DMS53 treated with DMSO at 0.1 percent for 48 hours (cell line): ENCODE measurements at regions not wholly inside any gene's neighbourhood (a gene's known extent, or its start where the extent isn't known, plus 50 kb on each side); places are given as distances from the start of the nearest gene placed in this dataset.
"Not testable (repeated sequence)": the region's sequence is repeated elsewhere in the genome, so short reads cannot be mapped to it uniquely, and the experiment has no call there.

ENCODE experiments used
- DNase-seq: peaks from one replicate; lab custom pipeline; 2025; ENCODE audit not compliant: unreplicated experiment; lab: John Stamatoyannopoulos, UW

DNA sequence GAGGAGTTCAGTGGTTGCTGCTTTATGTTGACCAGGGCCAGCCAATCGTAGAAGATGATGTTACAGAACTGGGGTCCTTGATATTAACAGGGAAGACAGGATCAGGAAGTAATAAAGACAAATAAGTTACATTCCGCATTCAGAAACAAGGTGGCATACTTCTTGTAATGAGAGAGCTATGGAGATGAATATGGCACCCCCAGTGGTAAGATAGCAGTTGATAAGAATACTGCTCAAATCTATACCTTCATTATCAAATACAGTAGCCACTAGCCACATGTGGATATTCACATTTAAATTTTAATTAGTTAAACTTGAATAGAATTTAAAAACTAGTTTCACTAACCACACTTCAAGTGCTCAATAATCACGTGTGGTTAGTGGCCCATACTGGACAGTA lies 290.4 kb upstream of the RBMS1 start:
- DNase-seq, result no peak

DNA sequence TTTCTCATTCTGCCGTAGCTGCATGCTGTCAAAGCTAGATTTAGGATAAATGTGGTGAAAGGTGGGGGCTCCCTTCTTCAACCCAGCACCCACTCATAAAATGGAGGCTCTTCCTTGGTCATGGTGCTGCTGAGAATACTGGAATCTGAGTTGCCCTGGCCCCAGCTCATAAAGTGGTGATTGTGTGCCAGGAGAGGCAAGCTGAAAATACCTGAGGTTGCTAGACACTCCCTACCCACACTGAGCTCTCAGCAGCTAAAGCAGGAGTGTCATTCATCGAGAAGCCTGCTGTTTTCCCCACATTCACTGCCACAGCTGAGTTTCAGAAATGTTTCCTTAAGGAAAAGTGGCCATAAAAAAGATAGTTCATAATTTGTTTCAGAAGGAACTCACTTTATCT lies 297.1 kb upstream of the RBMS1 start:
- DNase-seq, result no peak

DNA sequence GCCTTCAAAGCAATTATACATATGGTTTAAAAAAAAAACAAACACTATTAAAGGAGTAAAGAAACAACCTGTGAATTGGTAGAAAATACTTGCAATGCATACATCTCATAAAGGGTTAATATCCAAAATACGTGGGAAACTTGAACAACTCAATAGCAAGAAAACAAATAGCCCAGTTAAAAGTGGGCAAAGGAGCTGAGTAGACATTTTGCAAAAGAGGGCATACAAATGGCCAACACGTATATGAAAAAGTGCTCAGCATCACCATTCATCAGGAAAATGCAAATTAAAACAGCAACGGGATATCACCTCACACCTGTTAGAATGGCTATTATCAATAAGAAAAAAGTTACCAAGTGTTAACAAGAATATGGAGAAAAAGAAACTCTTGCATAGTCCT lies 298.3 kb upstream of the RBMS1 start:
- no peak for DNase-seq

DNA sequence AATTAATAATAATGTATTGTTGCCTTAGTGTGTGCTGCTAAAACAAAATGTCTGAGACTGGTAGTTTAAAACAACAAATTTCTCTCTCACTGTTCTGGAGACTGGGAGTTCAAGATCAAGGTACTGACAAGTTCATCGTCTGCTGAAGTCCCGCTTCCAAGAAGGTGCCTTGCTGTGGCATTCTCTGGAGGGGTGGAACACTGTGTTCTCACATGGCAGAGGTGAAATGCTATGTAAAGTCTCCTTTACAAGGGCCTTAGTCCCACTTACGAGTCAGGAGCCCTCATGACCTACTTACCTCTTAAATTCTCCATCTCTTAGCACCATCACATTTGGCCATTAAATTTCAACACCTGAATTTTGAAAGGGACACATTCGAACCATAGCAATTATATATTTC lies 299.2 kb upstream of the RBMS1 start:
- no peak for DNase-seq

DNA sequence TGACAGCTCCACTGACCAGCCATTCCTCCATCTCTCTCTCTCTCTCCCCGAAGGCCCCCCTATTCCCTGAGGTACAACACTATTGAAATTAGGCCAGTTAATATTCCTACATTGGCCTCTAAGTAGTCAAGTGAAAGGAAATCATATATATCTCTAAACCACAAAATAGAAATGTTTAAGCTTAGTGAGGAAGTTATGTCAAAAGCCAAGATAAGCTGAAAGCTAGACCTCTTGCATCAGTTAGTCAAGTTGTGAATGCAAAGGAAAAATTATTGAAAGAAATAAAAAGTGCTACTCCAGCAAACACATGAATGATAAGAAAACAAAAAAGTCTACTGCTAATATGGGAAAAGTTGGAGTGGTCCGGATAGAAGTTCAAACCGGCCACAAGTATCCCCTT lies 301.3 kb upstream of the RBMS1 start:
- DNase-seq, result no peak

DNA sequence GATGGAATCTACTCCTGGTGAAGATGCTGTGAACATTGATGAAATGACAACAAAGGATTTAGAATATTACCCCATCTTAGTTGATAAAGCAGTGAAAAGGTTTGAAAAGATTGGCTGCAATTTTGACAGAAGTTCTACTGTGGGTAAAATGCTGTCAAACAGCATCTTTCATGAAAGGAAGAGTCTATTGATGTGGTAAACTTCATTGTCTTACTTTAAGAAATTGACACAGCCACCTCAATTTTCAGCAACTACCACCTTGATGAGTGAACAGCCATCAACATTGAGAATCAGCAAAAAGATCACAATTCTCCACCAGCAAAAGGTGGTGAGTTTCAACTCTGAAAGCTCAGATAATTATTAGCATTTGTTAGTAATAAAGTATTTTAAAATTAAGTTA lies 310.3 kb upstream of the RBMS1 start:
- DNase-seq, result no peak

DNA sequence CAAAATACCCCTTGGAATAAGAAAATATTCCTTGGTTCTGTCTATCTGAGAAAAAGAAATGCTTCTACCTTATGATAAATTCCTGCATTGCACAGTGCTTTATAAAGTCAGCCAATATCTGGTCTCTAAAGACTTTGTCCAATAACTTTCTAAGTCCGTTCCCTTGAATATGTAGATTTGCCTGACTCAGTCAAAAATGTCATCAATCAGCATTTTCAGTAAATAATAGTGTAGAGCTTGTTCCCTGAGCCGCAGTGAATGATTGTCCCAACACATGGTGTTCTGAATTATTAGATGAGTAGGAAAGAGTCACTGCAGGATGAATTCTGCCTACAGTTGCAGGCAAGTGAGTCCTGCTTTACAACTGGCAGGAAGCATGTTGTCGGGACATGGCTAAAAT lies 316.8 kb upstream of the RBMS1 start:
- no peak for DNase-seq

DNA sequence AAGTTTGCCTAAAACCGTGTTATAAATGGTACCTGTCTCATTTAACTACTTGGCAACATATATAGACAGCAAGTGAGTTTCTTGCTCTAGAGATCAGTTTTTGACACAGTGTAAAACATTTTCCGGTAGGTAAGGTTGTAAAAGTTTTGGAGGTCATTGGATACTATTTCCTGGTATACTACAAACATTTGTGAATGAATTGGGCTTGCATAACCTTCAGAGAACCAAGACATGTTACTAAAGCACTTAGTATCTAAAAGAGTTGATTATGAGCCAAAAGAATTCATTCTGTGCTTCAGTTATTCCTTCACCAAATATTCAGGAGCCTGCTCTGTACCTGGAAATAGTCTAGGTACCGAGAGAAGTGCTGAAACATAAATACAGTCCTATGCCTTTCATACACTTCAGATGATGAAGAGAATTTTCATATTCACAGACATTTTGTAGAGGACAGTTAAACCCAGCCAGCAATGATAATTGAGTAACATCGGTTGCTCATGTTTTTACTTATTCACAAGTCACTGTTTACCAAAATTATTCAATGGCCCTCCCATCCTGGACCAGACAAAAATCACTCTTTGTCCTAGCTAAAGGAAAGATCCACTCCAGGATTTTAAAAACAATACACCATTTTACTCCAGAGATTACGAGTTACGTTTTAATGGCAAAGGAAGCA lies 319.4 kb upstream of the RBMS1 start:
- DNase-seq, result no peak

DNA sequence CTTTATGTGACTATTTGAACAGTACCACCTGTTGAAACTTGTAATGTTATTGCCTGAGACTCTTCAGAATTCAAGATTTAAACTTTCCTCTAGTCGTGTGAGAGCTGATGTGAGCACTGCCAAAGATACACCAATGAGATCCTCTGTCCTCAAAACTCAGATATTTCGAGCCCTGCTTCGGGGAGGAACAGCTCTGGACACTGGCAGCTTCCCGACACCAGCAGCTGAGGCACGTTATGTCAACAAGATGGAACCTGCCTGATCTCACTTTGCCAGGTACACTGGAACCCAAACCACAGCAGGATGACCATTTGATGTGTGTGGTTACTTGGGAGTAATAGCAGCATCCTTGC lies 319.9 kb upstream of the RBMS1 start:
- no peak for DNase-seq

DNA sequence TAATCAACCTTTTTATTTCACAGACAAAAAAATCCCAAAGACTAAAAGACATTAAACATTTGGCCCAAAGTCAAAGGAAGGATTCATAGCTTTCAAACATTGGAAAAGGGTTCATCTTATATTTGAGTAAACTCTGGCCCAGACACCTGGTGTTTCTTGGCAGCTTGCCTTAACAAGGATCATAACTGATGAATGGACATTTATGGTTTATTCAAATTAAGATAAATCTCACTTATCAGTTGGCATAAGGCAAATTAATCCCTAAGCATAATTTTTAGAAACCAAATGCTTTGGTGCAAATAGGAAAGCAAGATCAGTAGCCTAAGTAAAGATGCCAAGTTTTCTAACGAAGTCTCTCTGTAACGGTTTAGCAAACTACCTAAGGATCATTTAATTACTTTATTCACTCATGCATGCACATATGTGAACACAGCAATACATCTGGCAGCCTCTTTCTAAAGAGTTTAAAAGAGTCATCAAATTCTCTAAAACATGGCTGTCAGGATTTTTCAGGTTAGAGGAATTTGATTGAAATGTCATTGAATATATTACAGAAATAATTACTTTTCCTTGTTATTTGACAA lies 323.4 kb upstream of the RBMS1 start:
- no peak for DNase-seq

DNA sequence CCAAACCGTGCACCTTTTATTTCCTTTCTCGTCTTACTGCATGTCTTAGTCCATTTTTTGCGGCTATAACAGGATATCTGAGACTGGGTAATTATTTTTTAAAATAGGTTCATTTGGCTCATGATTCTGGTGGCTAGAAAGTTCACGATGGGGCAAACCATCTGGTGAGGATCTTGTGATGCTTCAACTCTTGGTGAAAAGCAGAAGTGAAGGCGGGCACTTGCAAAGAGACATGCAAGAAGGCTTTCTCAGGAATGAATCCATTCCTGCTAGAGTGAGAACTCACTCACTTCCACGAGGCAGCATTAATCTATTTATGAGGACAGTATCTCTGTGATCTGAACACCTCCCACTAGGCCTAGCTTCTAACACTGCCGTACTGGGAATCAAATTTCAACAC lies 327.1 kb upstream of the RBMS1 start:
- DNase-seq, result no peak

DNA sequence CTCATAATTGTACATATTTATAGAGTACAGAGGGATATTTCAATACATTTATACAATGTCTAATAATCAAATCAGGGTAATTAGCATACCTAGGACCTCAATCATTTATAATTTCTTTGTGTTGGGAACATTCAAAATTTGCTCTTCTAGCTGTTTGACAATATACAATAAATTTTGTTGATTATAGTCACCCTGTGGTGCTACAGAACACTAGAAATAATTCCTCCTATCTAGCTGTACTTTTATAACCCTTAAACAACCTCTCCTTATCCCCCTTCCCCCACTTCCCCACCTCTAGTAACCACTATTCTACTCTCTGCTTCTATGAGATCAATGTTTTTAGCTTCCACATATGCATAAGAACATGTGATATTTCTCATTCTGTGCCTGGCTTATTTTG lies 328.4 kb upstream of the RBMS1 start:
- DNase-seq, result no peak

DNA sequence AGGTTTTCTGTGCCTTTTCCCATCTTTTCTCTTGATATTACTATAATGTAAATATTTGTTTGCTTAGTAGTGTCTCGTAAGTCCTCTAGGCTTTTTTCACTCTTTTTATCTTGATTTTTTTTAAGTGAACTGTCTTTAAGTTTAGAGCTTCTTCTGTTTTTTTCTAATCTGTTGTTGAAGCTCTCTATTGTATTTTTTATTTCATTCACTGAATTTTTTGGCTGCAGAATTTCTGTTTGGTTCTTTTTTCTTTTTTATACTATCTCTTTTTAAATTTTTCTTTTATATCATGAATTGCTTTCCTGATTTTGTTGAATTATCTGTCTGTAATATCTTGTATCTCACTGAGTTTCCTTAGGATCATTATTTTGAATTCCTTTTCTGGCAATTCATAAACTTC lies 331.8 kb upstream of the RBMS1 start:
- DNase-seq, result no peak

DNA sequence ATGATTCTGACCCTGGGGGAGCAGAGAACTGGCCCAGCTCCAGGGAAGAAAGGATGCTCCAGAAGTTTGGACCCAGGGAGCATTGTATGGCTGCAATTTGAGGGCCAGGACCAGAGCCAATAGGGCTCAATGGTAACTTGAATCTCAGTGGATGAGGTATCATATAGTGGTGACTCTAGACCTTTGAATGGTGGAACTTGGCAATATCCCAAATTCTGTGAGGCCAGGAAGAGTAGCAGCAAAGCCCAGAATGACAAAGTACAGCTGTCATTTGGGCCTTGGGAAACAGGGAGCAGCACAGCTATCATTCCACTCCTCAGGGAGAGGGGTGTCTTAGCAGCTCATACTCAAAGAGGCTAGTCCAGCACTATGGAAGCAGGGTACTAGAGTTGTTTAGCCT lies 332.9 kb upstream of the RBMS1 start:
- no peak for DNase-seq

DNA sequence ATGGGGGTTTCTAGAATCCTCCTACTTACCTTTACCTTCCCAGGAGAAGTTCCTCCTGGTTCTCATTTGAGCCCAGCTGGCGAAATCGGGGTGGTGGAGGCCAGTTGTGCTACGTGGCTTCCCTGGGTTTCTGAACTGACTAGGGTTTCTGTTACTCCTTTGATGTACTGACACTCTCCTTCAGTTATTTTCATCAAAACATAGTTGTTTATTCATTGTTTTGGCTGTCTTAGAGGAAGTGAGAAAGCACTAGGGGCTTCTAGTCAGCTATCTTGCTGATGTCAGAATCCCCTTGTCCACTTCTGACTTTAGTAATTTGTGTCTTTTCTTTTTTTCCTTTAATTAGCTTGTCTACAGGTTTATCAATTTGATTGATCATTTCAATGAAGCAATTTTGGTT lies 332.2 kb upstream of the TANK start:
- DNase-seq, result no peak

DNA sequence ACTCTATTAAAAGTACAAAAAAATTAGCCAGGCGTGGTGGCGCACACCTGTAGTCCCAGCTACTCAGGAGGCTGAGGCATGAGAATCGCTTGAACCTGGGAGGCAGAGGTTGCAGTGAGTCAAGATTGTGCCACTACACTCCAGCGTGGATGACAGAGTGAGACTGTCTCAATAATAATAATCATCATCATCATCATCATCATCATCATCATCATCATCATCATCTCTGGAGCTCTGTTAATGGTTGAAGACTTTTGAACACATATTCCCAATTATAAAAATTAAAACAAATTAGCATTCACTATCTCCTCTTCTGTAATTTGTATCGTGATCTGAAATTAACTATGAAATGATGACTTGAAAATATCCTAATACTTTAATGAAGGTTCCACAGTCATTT lies 327.8 kb upstream of the TANK start:
- not testable (repeated sequence) for DNase-seq

DNA sequence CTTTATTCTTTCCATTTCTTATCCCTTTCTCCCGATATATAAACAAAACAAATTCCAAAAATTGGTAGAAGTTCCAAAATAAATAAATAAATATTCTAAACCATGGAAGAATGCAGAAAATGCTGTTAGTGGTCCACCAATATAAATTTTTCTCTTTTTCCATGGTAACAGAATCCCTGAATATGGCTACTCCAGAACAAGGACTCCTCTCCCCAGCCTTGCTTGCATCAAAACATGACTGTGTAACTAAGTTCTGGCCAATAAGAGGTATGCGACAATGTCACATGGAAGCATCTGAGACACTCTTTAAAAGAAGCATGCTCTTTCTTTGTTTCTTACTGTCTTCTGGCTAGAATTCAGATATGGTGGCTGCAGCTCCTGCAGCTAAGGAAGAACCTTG lies 325.1 kb upstream of the TANK start:
- DNase-seq, result no peak

DNA sequence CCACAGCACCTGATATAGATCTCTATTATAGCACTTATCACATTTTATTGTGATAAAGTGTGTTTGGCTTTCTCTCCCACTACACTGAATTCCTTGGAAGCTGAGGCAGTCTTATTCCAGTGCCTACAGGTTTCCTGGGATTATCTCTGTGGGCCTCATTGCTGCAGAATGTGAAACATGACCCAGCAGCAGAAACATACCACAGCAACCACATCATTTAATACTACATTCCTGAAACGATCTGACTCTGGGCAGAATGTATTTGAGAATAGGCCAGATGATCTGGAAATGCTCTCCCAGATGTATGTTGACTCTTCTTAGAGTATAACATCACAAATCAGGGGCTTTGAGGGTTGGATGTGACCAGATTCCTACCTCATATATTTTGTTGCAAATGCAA lies 323.5 kb upstream of the TANK start:
- no peak for DNase-seq

DNA sequence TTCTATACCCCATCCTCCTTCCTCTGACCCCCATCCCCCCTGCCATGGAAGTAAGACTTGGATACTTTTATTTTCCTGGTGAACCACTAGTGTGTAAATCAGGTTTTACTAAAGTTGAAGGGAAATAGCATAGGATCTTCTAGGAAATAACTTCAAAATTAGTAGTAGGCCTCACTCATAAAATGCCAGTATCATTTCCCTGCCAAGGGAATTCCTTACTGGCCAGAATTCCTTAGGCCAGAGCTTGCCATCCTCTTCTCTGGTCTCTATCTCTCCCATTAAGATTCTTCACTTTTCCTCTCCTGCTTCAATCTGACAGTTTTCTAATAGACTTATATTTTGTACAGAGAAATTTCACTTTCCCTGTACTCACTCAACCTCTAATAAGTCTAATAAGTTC lies 322.8 kb upstream of the TANK start:
- no peak for DNase-seq

DNA sequence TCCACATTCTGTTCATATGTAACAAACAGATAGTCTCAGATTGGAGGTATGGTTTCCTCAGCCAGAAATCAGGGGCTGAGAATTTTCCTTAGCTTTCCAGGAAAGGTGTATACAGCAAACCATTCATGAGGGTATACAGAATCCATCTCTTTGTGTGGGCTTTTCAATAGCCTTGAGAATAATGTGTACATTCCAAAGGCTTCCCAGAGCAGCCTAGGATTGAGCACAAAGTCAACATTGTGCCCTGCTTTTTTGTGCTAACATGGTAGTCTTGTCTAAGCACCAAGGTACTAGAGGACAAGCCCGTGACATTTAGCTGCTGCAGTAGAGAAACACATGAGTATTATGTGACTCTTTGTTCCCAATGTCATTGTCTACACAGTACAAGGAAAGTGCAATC lies 322.1 kb upstream of the TANK start:
- no peak for DNase-seq

DNA sequence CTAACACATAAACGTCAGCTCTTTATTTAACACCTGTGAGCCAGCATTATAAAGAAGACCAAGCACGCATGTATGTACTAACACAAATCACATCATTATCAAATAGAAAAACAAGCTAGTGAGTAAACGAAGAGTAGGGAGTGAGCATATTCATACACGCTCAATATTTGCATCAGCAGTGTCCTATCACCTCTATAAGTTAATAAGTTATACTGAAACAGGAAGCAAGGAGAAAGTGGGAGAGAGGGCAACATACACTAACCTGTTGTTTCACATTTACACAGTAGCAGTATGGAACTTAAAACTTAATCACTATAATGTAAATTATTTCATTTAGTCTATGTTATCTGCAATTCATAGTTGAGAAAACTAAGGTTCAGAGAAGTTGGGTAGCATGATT lies 321.5 kb upstream of the TANK start:
- no peak for DNase-seq

DNA sequence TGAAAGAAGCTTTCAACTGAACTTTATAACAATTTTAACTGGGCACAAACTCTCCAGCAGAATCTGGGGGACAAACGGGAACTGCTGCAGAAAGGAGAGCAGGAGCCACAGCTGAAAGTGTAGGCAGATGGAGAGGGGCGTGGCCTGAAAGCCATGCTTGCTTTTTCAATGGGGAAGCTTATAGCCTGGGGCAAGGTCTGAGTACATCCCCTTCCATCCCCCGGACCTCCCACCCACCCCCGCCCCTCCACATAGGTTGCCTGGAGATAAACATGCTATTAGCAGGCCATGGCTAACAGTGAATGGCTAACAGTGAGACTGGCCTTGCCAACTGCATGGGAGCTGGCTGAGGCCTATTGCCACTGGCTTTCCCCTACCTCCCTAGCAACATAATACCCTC lies 317.9 kb upstream of the TANK start:
- no peak for DNase-seq

DNA sequence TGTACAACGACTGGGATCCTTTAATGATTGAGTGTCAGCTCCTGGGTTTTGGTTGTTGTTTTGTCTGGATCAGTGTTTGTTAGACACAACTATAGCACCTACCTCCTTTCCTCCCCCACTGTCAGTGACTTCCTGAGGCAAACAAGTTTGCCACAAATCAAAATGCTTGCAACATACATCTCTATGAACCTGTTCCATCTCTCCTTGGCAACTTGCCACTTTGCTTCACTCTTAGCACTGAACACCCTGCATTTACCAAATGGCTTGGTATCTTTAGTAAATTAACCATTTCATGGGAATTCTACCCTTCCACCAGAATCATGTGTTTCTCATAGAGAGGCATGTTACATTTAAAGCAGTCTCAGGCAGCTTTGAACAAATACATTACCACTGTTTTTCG lies 301.1 kb upstream of the TANK start:
- no peak for DNase-seq

DNA sequence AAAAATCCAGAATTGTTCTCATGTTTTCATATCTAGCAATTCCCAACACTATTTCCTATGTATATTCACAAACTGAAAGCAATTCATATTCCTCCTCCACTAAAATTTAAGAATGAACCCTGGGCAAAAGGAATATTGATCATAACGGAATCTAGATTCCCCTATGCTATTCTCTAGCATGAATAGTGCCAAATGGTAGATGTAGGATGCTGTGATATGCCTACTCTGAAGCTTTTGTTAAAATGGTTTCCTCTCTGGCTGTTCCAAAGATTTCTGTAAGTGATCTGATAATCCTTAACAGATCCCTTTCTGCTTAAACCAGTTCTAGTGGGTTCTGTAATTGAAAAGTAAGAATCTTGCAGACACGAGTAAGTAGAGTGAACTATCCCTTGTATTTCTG lies 298.0 kb upstream of the TANK start:
- DNase-seq, result no peak
